Mesendoderm (in vitro differentiated cells): ENCODE measurements at regions not wholly inside any gene's neighbourhood (a gene's known extent, or its start where the extent isn't known, plus 50 kb on each side); places are given as distances from the start of the nearest gene placed in this dataset.
A peak's percentile ranks its signal among the peaks of the same experiment; 100 is the strongest.

Experiments used
- DNase-seq: peaks from one replicate; pipeline ENCODE4 v3.0.0; 2013
- H2AK5ac ChIP-seq: 2 replicates; pipeline ENCODE4 v1.6.1; 2013; ENCODE audit warnings: low read length, inconsistent platforms
- H2BK120ac ChIP-seq: 2 replicates; pipeline ENCODE4 v1.6.1; 2013; ENCODE audit warnings: low read depth, mild to moderate bottlenecking, low read length, moderate library complexity, mixed read lengths
- H2BK15ac ChIP-seq: replicated peaks from 2 replicates; pipeline ENCODE4 v1.6.1; 2013; ENCODE audit warnings: low read depth, mild to moderate bottlenecking, moderate library complexity
- H2BK5ac ChIP-seq: 2 replicates; pipeline ENCODE4 v1.6.1; 2013; ENCODE audit warnings: low read length, inconsistent platforms
- H3K18ac ChIP-seq: 2 replicates; pipeline ENCODE4 v1.6.1; 2013; ENCODE audit warnings: mild to moderate bottlenecking, low read length, mixed read lengths
- H3K23ac ChIP-seq: one replicate; pipeline ENCODE4 v1.6.1; 2013; ENCODE audit warnings: low read length
- H3K27ac ChIP-seq: 2 replicates; pipeline ENCODE4 v1.5.1; 2013; ENCODE audit warnings: low read depth, mild to moderate bottlenecking, inconsistent platforms, low read length, moderate library complexity
- H3K27me3 ChIP-seq: 2 replicates; pipeline ENCODE4 v1.6.1; 2013; ENCODE audit warnings: low read length, control low read depth, mild to moderate bottlenecking, inconsistent platforms; ENCODE audit not compliant: insufficient read depth, poor library complexity
- H3K36me3 ChIP-seq: 2 replicates; pipeline ENCODE4 v1.6.1; 2013; ENCODE audit warnings: low read length, inconsistent platforms; ENCODE audit not compliant: control insufficient read depth, insufficient read depth
- H3K4ac ChIP-seq: one replicate; pipeline ENCODE4 v1.6.1; 2013; ENCODE audit warnings: low read depth, mild to moderate bottlenecking, low read length, moderate library complexity
- H3K4me1 ChIP-seq: 2 replicates; pipeline ENCODE4 v1.6.1; 2013; ENCODE audit warnings: low read depth, low read length, inconsistent platforms; ENCODE audit not compliant: control insufficient read depth
- H3K4me2 ChIP-seq: 2 replicates; pipeline ENCODE4 v1.6.1; 2013; ENCODE audit warnings: low read length
- H3K4me3 ChIP-seq: 2 replicates; pipeline ENCODE4 v1.5.1; 2013; ENCODE audit warnings: mild to moderate bottlenecking, low read length
- H3K56ac ChIP-seq: one replicate; pipeline ENCODE4 v1.6.1; 2013; ENCODE audit warnings: low read length
- H3K79me1 ChIP-seq: 2 replicates; pipeline ENCODE4 v1.6.1; 2013; ENCODE audit warnings: low read length, inconsistent platforms
- H3K79me2 ChIP-seq: 2 replicates; pipeline ENCODE4 v1.6.1; 2013; ENCODE audit warnings: mild to moderate bottlenecking, low read length; ENCODE audit not compliant: control insufficient read depth, insufficient read depth
- H3K9ac ChIP-seq: 2 replicates; pipeline ENCODE4 v1.6.1; 2013; ENCODE audit warnings: low read length, inconsistent platforms
- H4K5ac ChIP-seq: one replicate; pipeline ENCODE4 v1.6.1; 2013; ENCODE audit warnings: low read length
- H4K8ac ChIP-seq: one replicate; pipeline ENCODE4 v1.6.1; 2013; ENCODE audit warnings: low read depth, mild to moderate bottlenecking, control low read depth, low read length, moderate library complexity
- WGBS: extraction: QIAGEN DNeasy Blood & Tissue Kit; methylation state at CpG from one replicate; pipeline ENCODE4 v1.1.7; 2013; ENCODE audit warnings: low lambda C conversion rate, missing lambda C conversion rate; ENCODE audit not compliant: insufficient coverage; ENCODE audit errors: extremely low coverage; 5-methylcytosine and 5-hydroxymethylcytosine counted together

DNA sequence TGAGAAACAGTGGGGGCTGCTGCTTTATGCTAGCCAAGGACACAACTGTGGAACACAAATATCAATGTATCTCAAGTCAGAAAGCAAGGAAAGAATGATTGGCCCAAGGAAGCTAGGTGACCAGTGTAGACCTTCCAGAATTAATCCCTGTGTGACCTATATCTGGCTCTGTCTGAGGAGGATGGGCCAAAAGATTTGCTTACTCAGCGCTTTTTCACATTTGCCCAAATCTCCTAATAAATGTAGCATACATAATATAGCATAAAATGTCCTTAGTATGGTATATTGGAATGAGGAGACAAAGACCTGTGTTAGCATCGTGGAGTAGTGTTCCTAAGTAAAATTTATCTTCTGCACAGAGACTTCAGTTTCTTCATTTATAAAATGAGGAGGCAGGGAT lies 66.7 kb upstream of the NT5C1B start:
- Histone ChIP-seq H4K5ac (no peak overlapping the region), H3K36me3 (no peaks in the 10 kb centered on the region), H3K27ac (no peak overlapping the region), H3K4me1 (no peaks in the 10 kb centered on the region), H3K18ac (no peak overlapping the region), H2BK15ac (no peak overlapping the region), H3K4me3 (no peak overlapping the region), H4K8ac (no peak overlapping the region), H3K27me3 (no peaks in the 10 kb centered on the region), H3K79me1 (no peaks in the 10 kb centered on the region), H2BK5ac (no peak overlapping the region), H3K9ac (no peak overlapping the region), H3K23ac (no peak overlapping the region), H3K56ac (no peak overlapping the region), H3K4ac (no peak overlapping the region), H3K79me2 (no peaks in the 10 kb centered on the region), H2BK120ac (no peak overlapping the region), H3K4me2 (no peak overlapping the region), H2AK5ac (no peak overlapping the region)
- DNase-seq: no peak
- no CpG with 5 or more reads among the region's 2 CpGs for WGBS

DNA sequence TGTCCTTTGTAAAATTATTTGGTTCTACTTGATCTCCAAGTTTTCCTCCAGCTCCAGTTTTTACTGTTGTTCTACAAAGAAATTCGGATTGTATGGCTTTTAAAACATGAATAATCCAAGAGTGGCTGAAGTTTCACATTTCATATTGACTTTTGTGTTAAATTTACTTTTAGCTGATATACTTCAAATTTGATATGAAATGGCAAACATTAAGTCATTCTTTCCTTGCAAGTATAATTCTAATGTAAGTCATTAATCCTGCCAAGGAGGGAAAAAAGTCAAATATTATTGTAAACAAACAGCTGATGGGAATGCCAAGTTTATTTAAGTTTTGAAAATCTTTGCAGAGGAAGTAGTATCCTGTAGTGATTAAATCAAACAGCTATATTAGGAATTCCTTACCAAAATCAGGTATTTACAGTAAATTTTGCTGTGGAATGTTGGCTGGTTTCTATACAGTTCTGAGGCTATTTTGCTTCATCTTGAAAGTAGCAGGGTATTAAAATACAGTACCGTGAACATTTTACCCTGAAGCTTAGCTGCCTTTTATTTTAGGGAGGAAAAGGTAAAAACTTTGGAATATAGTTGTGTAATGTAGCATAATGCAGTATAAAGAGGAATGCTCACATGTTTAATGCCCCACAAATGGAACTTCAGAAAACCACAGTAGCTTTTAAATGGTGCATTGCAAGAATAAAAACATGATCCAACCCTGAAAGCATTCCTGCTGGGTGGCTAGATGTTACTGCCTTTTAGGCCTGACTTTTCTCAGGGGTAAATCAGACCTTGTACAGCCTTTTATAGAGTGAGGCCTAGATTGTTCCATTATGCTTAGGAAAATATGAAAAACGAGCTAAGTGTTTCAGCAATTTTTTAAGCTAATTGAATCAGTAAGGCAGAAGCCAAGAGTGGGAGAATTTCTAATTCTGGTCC lies 62.7 kb upstream of the NT5C1B start:
- DNase-seq: no peak

DNA sequence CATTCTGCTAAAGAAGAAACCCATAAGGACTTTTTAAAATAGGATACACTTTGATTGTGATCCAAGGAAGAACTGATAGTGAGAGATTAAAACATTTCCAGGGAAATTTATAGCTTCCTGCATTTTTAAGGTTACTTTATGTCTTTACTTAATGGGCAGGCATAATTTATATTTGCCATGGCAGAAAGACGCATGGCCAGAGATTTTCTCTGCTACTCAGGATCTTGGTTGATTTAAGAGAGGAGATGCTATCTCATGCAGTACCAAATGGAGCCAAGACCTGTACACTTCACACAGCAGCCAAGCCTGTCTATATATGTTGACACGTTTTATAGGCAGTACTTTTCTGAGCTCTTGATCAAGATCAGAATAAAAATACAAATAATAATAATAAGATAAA lies 60.9 kb upstream of the NT5C1B start:
- H2BK120ac ChIP-seq: no peak overlapping the region
- no peaks in the 10 kb centered on the region for H3K79me2 ChIP-seq
- WGBS: no CpG with 5 or more reads among the region's 2 CpGs
- H2BK15ac ChIP-seq: no peak overlapping the region
- no peak overlapping the region for H4K8ac ChIP-seq
- no peak overlapping the region for H3K9ac ChIP-seq
- no peak overlapping the region for H3K4me3 ChIP-seq
- no peaks in the 10 kb centered on the region for H3K79me1 ChIP-seq
- no peak overlapping the region for H3K23ac ChIP-seq
- no peak overlapping the region for H3K56ac ChIP-seq
- no peak overlapping the region for H3K18ac ChIP-seq
- H2BK5ac ChIP-seq: no peak overlapping the region
- no peak overlapping the region for H3K27ac ChIP-seq
- no peak for DNase-seq
- no peak overlapping the region for H3K4me2 ChIP-seq
- no peaks in the 10 kb centered on the region for H3K36me3 ChIP-seq
- H2AK5ac ChIP-seq: no peak overlapping the region
- H3K27me3 ChIP-seq: no peaks in the 10 kb centered on the region
- no peak overlapping the region for H4K5ac ChIP-seq
- H3K4ac ChIP-seq: no peak overlapping the region
- no peaks in the 10 kb centered on the region for H3K4me1 ChIP-seq

More for the DNA sequence above, 62.7 kb upstream of the NT5C1B start:
- Histone ChIP-seq H3K23ac (no peak overlapping the region), H3K4me2 (no peak overlapping the region), H3K4me1 (no peaks in the 10 kb centered on the region), H3K18ac (no peak overlapping the region), H3K4ac (no peak overlapping the region), H3K79me1 (no peaks in the 10 kb centered on the region), H3K79me2 (no peaks in the 10 kb centered on the region), H4K5ac (no peak overlapping the region), H2BK5ac (no peak overlapping the region), H3K27ac (no peak overlapping the region), H3K27me3 (no peaks in the 10 kb centered on the region), H3K9ac (no peak overlapping the region), H2BK120ac (no peak overlapping the region), H3K4me3 (no peak overlapping the region), H2AK5ac (no peak overlapping the region), H3K56ac (no peak overlapping the region), H3K36me3 (no peaks in the 10 kb centered on the region), H2BK15ac (no peak overlapping the region), H4K8ac (no peak overlapping the region)
- no CpG with 5 or more reads among the region's 3 CpGs for WGBS

DNA sequence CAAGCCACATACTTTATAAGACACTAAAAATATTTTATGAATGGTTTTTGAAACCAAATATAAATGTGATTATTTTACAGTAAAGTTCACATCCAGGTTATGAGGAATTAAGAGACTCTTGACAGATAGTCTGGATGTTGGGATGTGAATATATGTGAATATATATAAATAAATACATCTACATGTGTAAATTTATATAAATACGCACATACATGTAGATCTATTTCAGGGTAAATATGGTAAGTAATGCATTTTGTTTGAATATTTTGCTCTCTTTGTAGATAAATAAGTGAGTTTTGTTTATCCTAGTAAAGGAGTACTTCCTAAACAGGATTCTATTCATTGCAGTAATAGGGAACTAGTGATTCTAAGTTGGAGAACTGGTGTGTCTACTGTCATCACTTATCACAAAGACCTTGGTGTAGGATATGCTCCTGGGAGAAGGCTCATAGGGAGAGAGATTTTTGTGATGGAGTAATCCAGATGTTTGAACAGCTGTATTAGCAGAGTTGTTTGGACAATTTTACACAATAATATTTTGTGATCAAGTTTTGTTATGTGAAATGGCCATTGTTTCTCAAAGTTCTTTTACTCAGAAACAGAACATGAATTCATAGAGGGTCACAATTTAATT lies 60.2 kb upstream of the NT5C1B start:
- H2BK5ac ChIP-seq: no peak overlapping the region
- H3K4me3 ChIP-seq: no peak overlapping the region
- H3K9ac ChIP-seq: no peak overlapping the region
- H2AK5ac ChIP-seq: no peak overlapping the region
- H3K36me3 ChIP-seq: no peaks in the 10 kb centered on the region
- no peaks in the 10 kb centered on the region for H3K27me3 ChIP-seq
- DNase-seq: no peak
- H4K8ac ChIP-seq: no peak overlapping the region
- no peak overlapping the region for H3K56ac ChIP-seq
- no peak overlapping the region for H3K27ac ChIP-seq
- no peak overlapping the region for H3K4me2 ChIP-seq
- H2BK120ac ChIP-seq: no peak overlapping the region
- no peaks in the 10 kb centered on the region for H3K79me1 ChIP-seq
- H2BK15ac ChIP-seq: no peak overlapping the region
- no CpG with 5 or more reads among the region's 1 CpG for WGBS
- no peak overlapping the region for H3K18ac ChIP-seq
- H3K4ac ChIP-seq: no peak overlapping the region
- H4K5ac ChIP-seq: no peak overlapping the region
- no peak overlapping the region for H3K23ac ChIP-seq
- H3K79me2 ChIP-seq: no peaks in the 10 kb centered on the region
- no peaks in the 10 kb centered on the region for H3K4me1 ChIP-seq

DNA sequence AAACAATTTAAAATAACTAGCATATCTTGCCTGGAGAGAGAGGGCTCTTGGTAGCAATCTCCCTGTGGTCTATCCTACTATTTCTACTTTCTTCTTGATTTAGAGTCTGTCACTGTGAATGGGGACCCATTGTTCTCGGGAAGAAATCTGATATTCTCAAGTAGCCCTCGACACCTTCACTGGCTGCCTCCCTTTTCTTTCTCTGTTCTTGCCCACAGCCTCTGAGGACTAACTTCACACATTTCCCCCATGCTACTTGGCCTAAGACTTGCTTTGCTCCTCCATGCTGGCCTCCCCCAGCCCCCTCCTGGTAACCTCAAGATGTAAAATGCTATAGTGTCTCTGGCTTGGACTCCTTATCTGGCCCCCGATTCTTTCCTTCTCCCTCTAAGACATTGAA lies 58.8 kb upstream of the NT5C1B start:
- H3K9ac ChIP-seq: no peak overlapping the region
- H3K36me3 ChIP-seq: no peaks in the 10 kb centered on the region
- H4K8ac ChIP-seq: no peak overlapping the region
- no peak overlapping the region for H3K27ac ChIP-seq
- H3K18ac ChIP-seq: no peak overlapping the region
- H2BK120ac ChIP-seq: no peak overlapping the region
- no peak overlapping the region for H3K4me3 ChIP-seq
- H3K23ac ChIP-seq: no peak overlapping the region
- no peak overlapping the region for H2BK5ac ChIP-seq
- peak; percentile 57 for DNase-seq
- no peaks in the 10 kb centered on the region for H3K79me2 ChIP-seq
- no CpG with 5 or more reads among the region's 3 CpGs for WGBS
- H3K79me1 ChIP-seq: no peaks in the 10 kb centered on the region
- H3K4ac ChIP-seq: no peak overlapping the region
- no peaks in the 10 kb centered on the region for H3K27me3 ChIP-seq
- no peak overlapping the region for H3K56ac ChIP-seq
- H3K4me1 ChIP-seq: no peaks in the 10 kb centered on the region
- H4K5ac ChIP-seq: no peak overlapping the region
- no peak overlapping the region for H3K4me2 ChIP-seq
- H2AK5ac ChIP-seq: no peak overlapping the region
- no peak overlapping the region for H2BK15ac ChIP-seq
